Stimulated activated memory B cell treated with anti-CD40 and anti-IgM and Interleukin-4, amounts not matched to agents 10 μg/mL and 1 μg/mL and 100 μg/mL, for 72 hours (primary cell): ENCODE measurements at regions not wholly inside any gene's neighbourhood (a gene's known extent, or its start where the extent isn't known, plus 50 kb on each side); places are given as distances from the start of the nearest gene placed in this dataset.

Experiments used
- ATAC-seq: fragments of 150-1000 bp; cut with Tn5 transposase; 2 replicates; pipeline ENCODE4 v1.10.0; 2021
- H3K27ac Mint-ChIP-seq: one replicate; pipeline ENCODE4 v1.8.0; 2022; ENCODE audit warnings: mild to moderate bottlenecking, mixed read lengths
- H3K27me3 Mint-ChIP-seq: one replicate; pipeline ENCODE4 v1.8.0; 2022; ENCODE audit warnings: mixed read lengths
- H3K36me3 Mint-ChIP-seq: one replicate; pipeline ENCODE4 v1.8.0; 2022; ENCODE audit warnings: mixed read lengths
- H3K4me1 Mint-ChIP-seq: one replicate; pipeline ENCODE4 v1.8.0; 2022; ENCODE audit warnings: mixed read lengths
- H3K4me3 Mint-ChIP-seq: one replicate; pipeline ENCODE4 v1.8.0; 2022; ENCODE audit warnings: mild to moderate bottlenecking, moderate library complexity, mixed read lengths
- H3K9me3 Mint-ChIP-seq: one replicate; pipeline ENCODE4 v1.8.0; 2022; ENCODE audit warnings: mixed read lengths

GRCh38 chr11:92628401-92629292, 340.8 kb upstream of the MTNR1B start:
- no peak for ATAC-seq
- no peak overlapping the region for H3K4me3 Mint-ChIP-seq
- no peaks in the 10 kb centered on the region for H3K36me3 Mint-ChIP-seq
- peaks cover 2% of the 10 kb centered on the region for H3K9me3 Mint-ChIP-seq
- no peaks in the 10 kb centered on the region for H3K4me1 Mint-ChIP-seq
- no peak overlapping the region for H3K27ac Mint-ChIP-seq
- no peaks in the 10 kb centered on the region for H3K27me3 Mint-ChIP-seq

GRCh38 chr11:92632495-92632894, 337.0 kb upstream of the MTNR1B start:
- Mint-ChIP-seq H3K27me3 (no peaks in the 10 kb centered on the region), H3K9me3 (peaks cover 2% of the 10 kb centered on the region), H3K36me3 (no peaks in the 10 kb centered on the region), H3K4me1 (no peaks in the 10 kb centered on the region), H3K4me3 (no peak overlapping the region), H3K27ac (no peak overlapping the region)
- no peak for ATAC-seq

- Mint-ChIP-seq H3K36me3 (no peaks in the 10 kb centered on the region), H3K27me3 (no peaks in the 10 kb centered on the region), H3K4me3 (no peak overlapping the region), H3K27ac (no peak overlapping the region), H3K4me1 (no peaks in the 10 kb centered on the region), H3K9me3 (peaks cover 2% of the 10 kb centered on the region)
- no peak for ATAC-seq
Observed at GRCh38 chr11:92633820-92634219, 335.6 kb upstream of the MTNR1B start.

GRCh38 chr11:92636543-92637188, 332.8 kb upstream of the MTNR1B start:
- no peak for ATAC-seq
- no peaks in the 10 kb centered on the region for H3K27me3 Mint-ChIP-seq
- H3K36me3 Mint-ChIP-seq = no peaks in the 10 kb centered on the region
- H3K27ac Mint-ChIP-seq = no peak overlapping the region
- H3K9me3 Mint-ChIP-seq = no peaks in the 10 kb centered on the region
- no peaks in the 10 kb centered on the region for H3K4me1 Mint-ChIP-seq
- no peak overlapping the region for H3K4me3 Mint-ChIP-seq

GRCh38 chr11:92638678-92639077, 330.8 kb upstream of the MTNR1B start:
- no peak overlapping the region for H3K27ac Mint-ChIP-seq
- ATAC-seq = no peak
- no peaks in the 10 kb centered on the region for H3K4me1 Mint-ChIP-seq
- H3K27me3 Mint-ChIP-seq = no peaks in the 10 kb centered on the region
- no peak overlapping the region for H3K4me3 Mint-ChIP-seq
- H3K9me3 Mint-ChIP-seq = no peaks in the 10 kb centered on the region
- H3K36me3 Mint-ChIP-seq = no peaks in the 10 kb centered on the region

- no peaks in the 10 kb centered on the region for H3K36me3 Mint-ChIP-seq
- H3K27me3 Mint-ChIP-seq = no peaks in the 10 kb centered on the region
- no peak overlapping the region for H3K4me3 Mint-ChIP-seq
- H3K27ac Mint-ChIP-seq = no peak overlapping the region
- no peaks in the 10 kb centered on the region for H3K4me1 Mint-ChIP-seq
- no peak for ATAC-seq
- no peaks in the 10 kb centered on the region for H3K9me3 Mint-ChIP-seq
Observed at GRCh38 chr11:92642177-92642931, 327.1 kb upstream of the MTNR1B start.

- H3K27me3 Mint-ChIP-seq = no peaks in the 10 kb centered on the region
- no peaks in the 10 kb centered on the region for H3K9me3 Mint-ChIP-seq
- H3K4me1 Mint-ChIP-seq = no peaks in the 10 kb centered on the region
- no peak for ATAC-seq
- H3K36me3 Mint-ChIP-seq = no peaks in the 10 kb centered on the region
- H3K27ac Mint-ChIP-seq = no peak overlapping the region
- no peak overlapping the region for H3K4me3 Mint-ChIP-seq
Observed at GRCh38 chr11:92643827-92644226, 325.6 kb upstream of the MTNR1B start.

GRCh38 chr11:92644595-92645445, 324.6 kb upstream of the MTNR1B start:
- H3K9me3 Mint-ChIP-seq = no peaks in the 10 kb centered on the region
- no peaks in the 10 kb centered on the region for H3K4me1 Mint-ChIP-seq
- no peaks in the 10 kb centered on the region for H3K27me3 Mint-ChIP-seq
- no peaks in the 10 kb centered on the region for H3K36me3 Mint-ChIP-seq
- ATAC-seq = no peak
- H3K27ac Mint-ChIP-seq = no peak overlapping the region
- no peak overlapping the region for H3K4me3 Mint-ChIP-seq

GRCh38 chr11:92651159-92651558, 318.3 kb upstream of the MTNR1B start:
- ATAC-seq = no peak
- no peak overlapping the region for H3K4me3 Mint-ChIP-seq
- H3K27ac Mint-ChIP-seq = no peak overlapping the region
- H3K36me3 Mint-ChIP-seq = no peaks in the 10 kb centered on the region
- no peaks in the 10 kb centered on the region for H3K4me1 Mint-ChIP-seq
- H3K27me3 Mint-ChIP-seq = no peaks in the 10 kb centered on the region
- no peaks in the 10 kb centered on the region for H3K9me3 Mint-ChIP-seq

- Mint-ChIP-seq H3K9me3 (no peaks in the 10 kb centered on the region), H3K36me3 (no peaks in the 10 kb centered on the region), H3K4me1 (no peaks in the 10 kb centered on the region), H3K4me3 (no peak overlapping the region), H3K27me3 (no peaks in the 10 kb centered on the region), H3K27ac (no peak overlapping the region)
- ATAC-seq = no peak
Observed at GRCh38 chr11:92653454-92653853, 316.0 kb upstream of the MTNR1B start.

- no peak overlapping the region for H3K4me3 Mint-ChIP-seq
- no peaks in the 10 kb centered on the region for H3K9me3 Mint-ChIP-seq
- no peaks in the 10 kb centered on the region for H3K4me1 Mint-ChIP-seq
- H3K36me3 Mint-ChIP-seq = no peaks in the 10 kb centered on the region
- ATAC-seq = no peak
- H3K27ac Mint-ChIP-seq = no peak overlapping the region
- no peaks in the 10 kb centered on the region for H3K27me3 Mint-ChIP-seq
Observed at GRCh38 chr11:92656783-92657182, 312.7 kb upstream of the MTNR1B start.

- Mint-ChIP-seq H3K27me3 (no peaks in the 10 kb centered on the region), H3K4me3 (no peak overlapping the region), H3K9me3 (no peaks in the 10 kb centered on the region), H3K4me1 (no peaks in the 10 kb centered on the region), H3K27ac (no peak overlapping the region), H3K36me3 (no peaks in the 10 kb centered on the region)
- no peak for ATAC-seq
Observed at GRCh38 chr11:92657226-92657625, 312.2 kb upstream of the MTNR1B start.

- H3K4me3 Mint-ChIP-seq = no peak overlapping the region
- H3K9me3 Mint-ChIP-seq = no peaks in the 10 kb centered on the region
- no peaks in the 10 kb centered on the region for H3K36me3 Mint-ChIP-seq
- ATAC-seq = no peak
- no peaks in the 10 kb centered on the region for H3K4me1 Mint-ChIP-seq
- H3K27me3 Mint-ChIP-seq = no peaks in the 10 kb centered on the region
- no peak overlapping the region for H3K27ac Mint-ChIP-seq
Observed at GRCh38 chr11:92658733-92659132, 310.7 kb upstream of the MTNR1B start.

GRCh38 chr11:92659793-92660192, 309.7 kb upstream of the MTNR1B start:
- Mint-ChIP-seq H3K4me1 (no peaks in the 10 kb centered on the region), H3K27me3 (no peaks in the 10 kb centered on the region), H3K27ac (no peak overlapping the region), H3K36me3 (no peaks in the 10 kb centered on the region), H3K9me3 (peaks cover 3% of the 10 kb centered on the region), H3K4me3 (no peak overlapping the region)
- no peak for ATAC-seq
